ENCODE measurements at regions not wholly inside any gene's neighbourhood (a gene's known extent, or its start where the extent isn't known, plus 50 kb on each side); places are given as distances from the start of the nearest gene placed in this dataset.

- TF ChIP-seq RAD21 (conservative IDR thresholded peaks at IDR 0.05 in 1 of 2, IDR thresholded peaks at IDR 0.05 in 1 of 2), result no peak
- no peak for TF ChIP-seq PBX3 (IDR thresholded peaks at IDR 0.05)
- no peak for TF ChIP-seq CHD4 (IDR thresholded peaks at IDR 0.05; ENCODE audit: borderline replicate concordance)
- TF ChIP-seq CTCF (IDR thresholded peaks at IDR 0.05), result no peak
- TF ChIP-seq E2F6 (IDR thresholded peaks at IDR 0.05; ENCODE audit: borderline replicate concordance, low read depth), result no peak
- TF ChIP-seq SREBF2 (IDR thresholded peaks at IDR 0.05), result no peak
- TF ChIP-seq REST (IDR thresholded peaks at IDR 0.05), result no peak
Measured at GRCh38 chr2:225169396-225169795, 127.1 kb upstream of the DOCK10 start.
